GM12878 (cell line): ENCODE measurements at regions not wholly inside any gene's neighbourhood (a gene's known extent, or its start where the extent isn't known, plus 50 kb on each side); places are given as distances from the start of the nearest gene placed in this dataset.

Experiments
- BHLHE40 ChIP-seq, 2 experiments: fragments of 450-650 bp in 1 of 2; IDR thresholded peaks; 2 replicates each; pipeline ENCODE4 v1.6.1; 2011 to 2017; ENCODE audit warnings: low read depth in 2 of 2, borderline replicate concordance in 1 of 2, improper control_type of control experiment in 1 of 2, low read length in 1 of 2, mild to moderate bottlenecking in 1 of 2
- CTCF ChIP-seq, 3 experiments: IDR thresholded peaks in 2 of 3; conservative IDR thresholded peaks in 1 of 3; 2 replicates each; pipeline ENCODE4 v1.5.1; 2011; ENCODE audit warnings: low read depth in 3 of 3, low read length in 3 of 3, mild to moderate bottlenecking in 3 of 3, control low read depth in 2 of 3, moderate library complexity in 2 of 3, inconsistent platforms in 1 of 3, mixed read lengths in 1 of 3; ENCODE audit not compliant: control insufficient read depth in 2 of 3, insufficient read depth in 1 of 3; ENCODE audit errors: extremely low read depth in 1 of 3
- EP300 ChIP-seq, 2 experiments: fragments of 150-350 bp in 1 of 2; IDR thresholded peaks; 2 replicates each; pipeline ENCODE4 v1.6.1; 2011 to 2012; ENCODE audit warnings: low read depth in 2 of 2, low read length in 2 of 2, borderline replicate concordance in 1 of 2, improper control_type of control experiment in 1 of 2, inconsistent platforms in 1 of 2; ENCODE audit not compliant: control insufficient read depth in 1 of 2
- MAX ChIP-seq: IDR thresholded peaks from 2 replicates; pipeline ENCODE4 v1.6.1; 2012; ENCODE audit warnings: low read depth, low read length, improper control_type of control experiment
- MXI1 ChIP-seq: fragments of 150-350 bp; IDR thresholded peaks from 2 replicates; pipeline ENCODE4 v1.6.1; 2011; ENCODE audit warnings: low read depth, mild to moderate bottlenecking, inconsistent platforms, low read length, improper control_type of control experiment
- NFIC ChIP-seq: IDR thresholded peaks from 2 replicates; pipeline ENCODE4 v1.6.1; 2012; ENCODE audit warnings: low read depth, mild to moderate bottlenecking, inconsistent platforms, low read length, moderate library complexity
- NR2C1 ChIP-seq: fragments of 450-650 bp; IDR thresholded peaks from 2 replicates; pipeline ENCODE4 v1.6.1; 2017; ENCODE audit warnings: antibody characterized with exemption, mild to moderate bottlenecking, moderate library complexity
- POLR2AphosphoS5 ChIP-seq: IDR thresholded peaks from 2 replicates; pipeline ENCODE4 v1.6.1; 2011; ENCODE audit warnings: mild to moderate bottlenecking, low read length, inconsistent platforms
- RFX5 ChIP-seq: IDR thresholded peaks from 2 replicates; pipeline ENCODE4 v1.6.1; 2011; ENCODE audit warnings: low read depth, low read length, improper control_type of control experiment
- SIN3A ChIP-seq: IDR thresholded peaks from 2 replicates; pipeline ENCODE4 v1.6.1; 2012; ENCODE audit warnings: low read depth, low read length, improper control_type of control experiment
- YBX1 ChIP-seq: fragments of 450-650 bp; IDR thresholded peaks from 2 replicates; pipeline ENCODE4 v1.6.1; 2016; ENCODE audit warnings: antibody characterized with exemption
- ZNF274 ChIP-seq: IDR thresholded peaks from one replicate; pipeline ENCODE4 v1.8.0; 2011; ENCODE audit not compliant: insufficient read length, insufficient read depth

GRCh38 chr15:72972362-72972761, 79.9 kb upstream of the NEO1 start:
- TF ChIP-seq NFIC (no peak), SIN3A (no peak), NR2C1 (no peak), YBX1 (no peak), MXI1 (no peak), EP300 (IDR thresholded peaks at IDR 0.05; ENCODE audit: borderline replicate concordance in 1 of 2, control insufficient read depth in 1 of 2, low read depth in 2 of 2, low read length in 2 of 2) (no peak), ZNF274 (no peak), POLR2AphosphoS5 (no peak), CTCF (IDR thresholded peaks at IDR 0.05 in 2 of 3, conservative IDR thresholded peaks at IDR 0.05 in 1 of 3; ENCODE audit: control insufficient read depth in 2 of 3, extremely low read depth in 1 of 3, insufficient read depth in 1 of 3, low read depth in 3 of 3, low read length in 3 of 3) (no peak), RFX5 (no peak), BHLHE40 (IDR thresholded peaks at IDR 0.05; ENCODE audit: borderline replicate concordance in 1 of 2, low read depth in 2 of 2, low read length in 1 of 2) (no peak), MAX (no peak)
